K562 (cell line): ENCODE measurements at regions not wholly inside any gene's neighbourhood (a gene's known extent, or its start where the extent isn't known, plus 50 kb on each side); places are given as distances from the start of the nearest gene placed in this dataset.

Experiments
- ATAC-seq: fragments of 200-7000 bp; cut with Tn5 transposase; 3 replicates; pipeline ENCODE4 v1.9.1; 2020; ENCODE audit warnings: moderate library complexity
- BruUV-seq: library from RNA; stranded (reverse); fragments of 400-500 nt; replicated peaks from 2 replicates; lab custom pipeline; 2021; lab: Mats Ljungman, UMichigan
- CTCF ChIA-PET: fragments of 300-600 bp; formaldehyde crosslinking; extraction: SDS; loops from one replicate; lab custom pipeline; 2021; ENCODE audit warnings: low intra/inter-chr PET ratio; lab: Yijun Ruan, JAX
- POLR2A ChIA-PET: fragments of 300-600, 350-650 bp; sonication (Branson Sonifier 250); formaldehyde crosslinking; extraction: SDS; loops from one replicate; lab custom pipeline; 2021; ENCODE audit warnings: antibody characterized with exemption, inconsistent platforms; lab: Yijun Ruan, JAX
- DNase-seq, 4 experiments: peaks; one replicate each; pipeline versions ENCODE4 v3.0.0 to v3.0.0-alpha.2; 2011 to 2018; ENCODE audit warnings: low spot score in 3 of 4, mixed read lengths in 3 of 4; ENCODE audit errors: extremely low read depth in 1 of 4
- FAIRE-seq: peaks from 2 replicates; lab custom pipeline; 2011; peaks lifted over from hg19 to GRCh38; lab: Jason Lieb, UNC
- H2AFZ ChIP-seq: 2 replicates; pipeline ENCODE4 v1.6.0; 2011; ENCODE audit warnings: low read depth, low read length, control low read depth, inconsistent platforms
- H3K27ac ChIP-seq: fragments of 200-600 bp; 3 replicates; pipeline ENCODE4 v1.8.0; 2011; ENCODE audit warnings: low read depth, mild to moderate bottlenecking, control low read depth, inconsistent platforms, low read length, moderate library complexity, mixed read lengths; ENCODE audit errors: extremely low read depth
- H3K27me3 ChIP-seq, 2 experiments: fragments of 300-600 bp in 1 of 2; 2 replicates in 1 of 2; 3 replicates in 1 of 2; pipeline versions ENCODE4 v1.6.0 to v1.8.0; 2011; ENCODE audit warnings: inconsistent platforms in 2 of 2, low read length in 2 of 2, mild to moderate bottlenecking in 1 of 2, mixed read lengths in 1 of 2, moderate library complexity in 1 of 2; ENCODE audit not compliant: control insufficient read depth in 2 of 2, insufficient read depth in 2 of 2
- H3K36me3 ChIP-seq: fragments of 300-600 bp; 3 replicates; pipeline ENCODE4 v1.8.0; 2011; ENCODE audit warnings: mild to moderate bottlenecking, low read length, inconsistent platforms; ENCODE audit not compliant: control insufficient read depth, insufficient read depth
- H3K4me1 ChIP-seq, 2 experiments: fragments of 200-600 bp in 1 of 2; replicated peaks in 1 of 2; 2 replicates in 1 of 2; 3 replicates in 1 of 2; pipeline versions ENCODE4 v1.5.1 to v1.8.0; 2011; ENCODE audit warnings: inconsistent platforms in 2 of 2, low read length in 2 of 2, mild to moderate bottlenecking in 1 of 2, mixed read lengths in 1 of 2, moderate library complexity in 1 of 2; ENCODE audit not compliant: control insufficient read depth in 2 of 2, insufficient read depth in 2 of 2
- H3K4me2 ChIP-seq: 2 replicates; pipeline ENCODE4 v1.6.1; 2011; ENCODE audit warnings: low read length, control low read depth, inconsistent platforms, mixed read lengths; ENCODE audit not compliant: insufficient read depth
- H3K4me3 ChIP-seq: fragments of 200-600 bp; sonication (generic), shearing (Covaris generic); 2 replicates; pipeline ENCODE4 v1.5.1; 2016; ENCODE audit warnings: control low read depth, inconsistent platforms
- H3K79me2 ChIP-seq: fragments of 200-600 bp; 3 replicates; pipeline ENCODE4 v1.8.0; 2011; ENCODE audit warnings: low read length, inconsistent platforms; ENCODE audit not compliant: control insufficient read depth, insufficient read depth
- H3K9ac ChIP-seq, 2 experiments: 2 replicates each; pipeline versions ENCODE4 v1.6.0 to v1.6.1; 2011; ENCODE audit warnings: low read depth in 2 of 2, low read length in 2 of 2, control low read depth in 1 of 2, inconsistent platforms in 1 of 2, mild to moderate bottlenecking in 1 of 2, mixed read lengths in 1 of 2; ENCODE audit not compliant: insufficient read depth in 1 of 2
- H3K9me1 ChIP-seq: one replicate; pipeline ENCODE4 v1.6.0; 2011; ENCODE audit warnings: inconsistent platforms, mild to moderate bottlenecking, low read length, moderate library complexity; ENCODE audit not compliant: control insufficient read depth, insufficient read depth
- H3K9me3 ChIP-seq: replicated peaks from 2 replicates; pipeline ENCODE4 v1.5.1; 2011; ENCODE audit warnings: low read depth, low read length, inconsistent platforms; ENCODE audit not compliant: control insufficient read depth, insufficient read depth
- H4K20me1 ChIP-seq: replicated peaks from 2 replicates; pipeline ENCODE4 v1.6.1; 2011; ENCODE audit warnings: low read length, inconsistent platforms, mixed read lengths; ENCODE audit not compliant: control insufficient read depth, insufficient read depth
- NFIC ChIP-seq: fragments of 450-650 bp; IDR thresholded peaks from 2 replicates; pipeline ENCODE4 v1.6.1; 2017; ENCODE audit warnings: mild to moderate bottlenecking, inconsistent platforms
- PYGO2 ChIP-seq: fragments of 450-650 bp; IDR thresholded peaks from 2 replicates; pipeline ENCODE4 v1.6.1; 2016; ENCODE audit warnings: mild to moderate bottlenecking, missing genetic modification characterization, moderate library complexity, missing compliant biosample characterization
- SLC30A9 ChIP-seq: fragments of 250-450 bp; sonication (Bioruptor Pico); IDR thresholded peaks from 2 replicates; pipeline ENCODE4 v1.8.0; 2022; ENCODE audit warnings: mild to moderate bottlenecking, moderate library complexity
- in situ Hi-C: fragments of 300-500 bp; cut with MboI; formaldehyde crosslinking; loops from 4 replicates; pipeline ENCODE4 v1.15.0; 2018; ENCODE audit warnings: inconsistent platforms, mixed read lengths
- intact Hi-C: fragments of 100-400 bp; cut with micrococcal nuclease; formaldehyde crosslinking; loops from 2 replicates; pipeline ENCODE4 v1.14.2; 2022
- TF ChIP-seq, protein P1 (sequence below), 2 experiments: IDR thresholded peaks in 1 of 2; conservative IDR thresholded peaks in 1 of 2; 2 replicates each; pipeline ENCODE4 v1.6.1; 2016; ENCODE audit warnings: low read depth in 2 of 2, mild to moderate bottlenecking in 1 of 2, missing compliant biosample characterization in 1 of 2, missing genetic modification characterization in 1 of 2, moderate library complexity in 1 of 2

DNA sequence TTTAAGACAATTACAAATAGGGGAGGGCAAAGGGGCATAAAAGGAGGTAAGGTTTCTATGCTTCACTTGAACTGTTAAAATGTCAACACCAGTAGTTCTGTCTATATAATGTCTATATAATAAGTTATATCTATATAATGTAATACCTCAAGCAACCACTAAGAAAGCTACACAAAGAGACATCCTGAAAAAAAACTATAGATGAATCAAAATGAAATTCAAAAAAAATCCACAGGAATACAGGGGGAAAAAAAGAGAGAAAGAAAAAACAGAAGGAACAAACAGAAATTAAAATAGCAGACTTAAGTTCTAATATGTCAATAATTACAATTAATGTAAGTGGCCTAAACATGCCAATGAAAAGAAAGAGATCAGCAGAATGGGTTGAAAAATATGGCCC, 186.0 kb downstream of the KCTD15 start:
- H3K27me3 ChIP-seq: no peaks in the 10 kb centered on the region
- no peaks in the 10 kb centered on the region for H3K9me3 ChIP-seq
- POLR2A ChIA-PET: no interaction called here
- TF ChIP-seq PYGO2 (tag) (no peak), NFIC (no peak), SLC30A9 (CRISPR knock-in tag) (no peak)
- TF ChIP-seq, protein P1, sequence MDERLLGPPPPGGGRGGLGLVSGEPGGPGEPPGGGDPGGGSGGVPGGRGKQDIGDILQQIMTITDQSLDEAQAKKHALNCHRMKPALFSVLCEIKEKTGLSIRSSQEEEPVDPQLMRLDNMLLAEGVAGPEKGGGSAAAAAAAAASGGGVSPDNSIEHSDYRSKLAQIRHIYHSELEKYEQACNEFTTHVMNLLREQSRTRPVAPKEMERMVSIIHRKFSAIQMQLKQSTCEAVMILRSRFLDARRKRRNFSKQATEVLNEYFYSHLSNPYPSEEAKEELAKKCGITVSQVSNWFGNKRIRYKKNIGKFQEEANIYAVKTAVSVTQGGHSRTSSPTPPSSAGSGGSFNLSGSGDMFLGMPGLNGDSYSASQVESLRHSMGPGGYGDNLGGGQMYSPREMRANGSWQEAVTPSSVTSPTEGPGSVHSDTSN (CRISPR knock-in tag; IDR thresholded peaks at IDR 0.05; ENCODE audit: low read depth): no peak
- TF ChIP-seq, protein P1 (tag; conservative IDR thresholded peaks at IDR 0.05; ENCODE audit: low read depth): no peak
- TF ChIP-seq, all 486 proteins: peak for 0
- FAIRE-seq (no peak), ATAC-seq (no peak), DNase-seq (no peak)
- Histone ChIP-seq H3K4me2 (no peak overlapping the region), H3K36me3 (no peaks in the 10 kb centered on the region), H3K4me3 (no peak overlapping the region), H3K27ac (no peak overlapping the region), H3K4me1 (no peaks in the 10 kb centered on the region), H3K79me2 (no peaks in the 10 kb centered on the region), H2AFZ (no peak overlapping the region), H3K9ac (no peak overlapping the region), H4K20me1 (no peaks in the 10 kb centered on the region), H3K9me1 (no peaks in the 10 kb centered on the region)
- CTCF ChIA-PET: no interaction called here
- intact Hi-C loops (no loop called here), in situ Hi-C loops (no loop called here)
- BruUV-seq: no TSS peak
